IMR-90 (cell line): ENCODE measurements at regions not wholly inside any gene's neighbourhood (a gene's known extent, or its start where the extent isn't known, plus 50 kb on each side); places are given as distances from the start of the nearest gene placed in this dataset.

Source experiments
- ATAC-seq: fragments of 200-7000 bp; cut with Tn5 transposase; 2 replicates; pipeline ENCODE4 v1.9.1; 2020; ENCODE audit warnings: low read depth, mild to moderate bottlenecking, moderate library complexity
- BruUV-seq: library from RNA; stranded (reverse); fragments of 400-500 nt; replicated peaks from 2 replicates; lab custom pipeline; 2021; lab: Mats Ljungman, UMichigan
- CTCF ChIA-PET: fragments of 300-600 bp; formaldehyde crosslinking; extraction: SDS; loops from one replicate; lab custom pipeline; 2021; ENCODE audit warnings: antibody characterized with exemption; lab: Yijun Ruan, JAX
- POLR2A ChIA-PET: fragments of 300-600 bp; sonication (Branson Sonifier 250); formaldehyde crosslinking; loops from one replicate; lab custom pipeline; 2022; ENCODE audit warnings: antibody characterized with exemption; ENCODE audit not compliant: unreplicated experiment; lab: Charles Lee
- DNase-seq: peaks from one replicate; pipeline ENCODE4 v3.0.0; 2013
- H2AFZ ChIP-seq: replicated peaks from 2 replicates; pipeline ENCODE3; 2013; ENCODE audit warnings: low read length, mild to moderate bottlenecking; ENCODE audit not compliant: poor library complexity
- H2AK5ac ChIP-seq: 2 replicates; pipeline ENCODE4 v1.6.1; 2013; ENCODE audit warnings: low read depth, low read length, inconsistent platforms
- H2AK9ac ChIP-seq: replicated peaks from 2 replicates; pipeline ENCODE3; 2013; ENCODE audit warnings: mild to moderate bottlenecking, low read depth, low read length, moderate library complexity; ENCODE audit not compliant: poor library complexity
- H2BK120ac ChIP-seq: 2 replicates; pipeline ENCODE4 v1.6.1; 2013; ENCODE audit warnings: low read depth, low read length, inconsistent platforms
- H2BK15ac ChIP-seq: 3 replicates; pipeline ENCODE4 v1.6.1; 2013; ENCODE audit warnings: low read depth, low read length, inconsistent platforms
- H2BK20ac ChIP-seq: 2 replicates; pipeline ENCODE4 v1.6.1; 2013; ENCODE audit warnings: low read depth, mild to moderate bottlenecking, inconsistent platforms, low read length, moderate library complexity
- H2BK5ac ChIP-seq: 2 replicates; pipeline ENCODE4 v1.6.1; 2013; ENCODE audit warnings: mild to moderate bottlenecking, low read depth, low read length, inconsistent platforms; ENCODE audit not compliant: poor library complexity, severe bottlenecking
- H3K14ac ChIP-seq: replicated peaks from 2 replicates; pipeline ENCODE4 v1.6.1; 2013; ENCODE audit warnings: low read depth, low read length, inconsistent platforms
- H3K18ac ChIP-seq: 2 replicates; pipeline ENCODE4 v1.6.1; 2013; ENCODE audit warnings: low read depth, low read length, control low read depth
- H3K23ac ChIP-seq: 2 replicates; pipeline ENCODE4 v1.6.1; 2013; ENCODE audit warnings: low read depth, low read length, inconsistent platforms
- H3K27ac ChIP-seq: 2 replicates; pipeline ENCODE4 v1.5.1; 2013; ENCODE audit warnings: mild to moderate bottlenecking, control low read depth, low read length; ENCODE audit not compliant: insufficient read depth
- H3K27me3 ChIP-seq: 2 replicates; pipeline ENCODE4 v1.6.1; 2013; ENCODE audit warnings: low read length; ENCODE audit not compliant: control insufficient read depth, insufficient read depth
- H3K36me3 ChIP-seq: 2 replicates; pipeline ENCODE4 v1.6.1; 2013; ENCODE audit warnings: low read length, mixed read lengths; ENCODE audit not compliant: control insufficient read depth, insufficient read depth
- H3K4ac ChIP-seq: 2 replicates; pipeline ENCODE4 v1.6.1; 2013; ENCODE audit warnings: low read depth, low read length, inconsistent platforms
- H3K4me1 ChIP-seq: 2 replicates; pipeline ENCODE4 v1.6.1; 2013; ENCODE audit warnings: low read length, mixed read lengths; ENCODE audit not compliant: control insufficient read depth, insufficient read depth
- H3K4me2 ChIP-seq: 2 replicates; pipeline ENCODE4 v1.6.1; 2013; ENCODE audit warnings: low read depth, mild to moderate bottlenecking, control low read depth, low read length, moderate library complexity
- H3K4me3 ChIP-seq: 2 replicates; pipeline ENCODE4 v1.5.1; 2013; ENCODE audit warnings: low read depth, mild to moderate bottlenecking, control low read depth, low read length, moderate library complexity; ENCODE audit not compliant: insufficient read depth
- H3K56ac ChIP-seq: 2 replicates; pipeline ENCODE4 v1.6.1; 2013; ENCODE audit warnings: low read length, inconsistent platforms; ENCODE audit not compliant: insufficient read depth; ENCODE audit errors: extremely low read depth
- H3K79me1 ChIP-seq, 2 experiments: 2 replicates each; pipeline ENCODE4 v1.6.1; 2013; ENCODE audit warnings: low read length in 2 of 2, inconsistent platforms in 1 of 2, low read depth in 1 of 2
- H3K9ac ChIP-seq: 2 replicates; pipeline ENCODE4 v1.6.1; 2013; ENCODE audit warnings: low read depth, low read length, control low read depth
- H3K9me1 ChIP-seq: 2 replicates; pipeline ENCODE4 v1.6.1; 2013; ENCODE audit warnings: low read length, inconsistent platforms; ENCODE audit not compliant: insufficient read depth
- H3K9me3 ChIP-seq: 2 replicates; pipeline ENCODE4 v1.6.1; 2013; ENCODE audit warnings: low read length; ENCODE audit not compliant: control insufficient read depth, insufficient read depth
- H4K20me1 ChIP-seq: 2 replicates; pipeline ENCODE4 v1.6.1; 2013; ENCODE audit warnings: low read length, inconsistent platforms; ENCODE audit not compliant: insufficient read depth
- H4K5ac ChIP-seq: 2 replicates; pipeline ENCODE4 v1.6.1; 2013; ENCODE audit warnings: mild to moderate bottlenecking, low read depth, low read length, control low read depth
- H4K8ac ChIP-seq, 2 experiments: 2 replicates each; pipeline ENCODE4 v1.6.1; 2013; ENCODE audit warnings: low read depth in 2 of 2, low read length in 2 of 2, control low read depth in 1 of 2, inconsistent platforms in 1 of 2
- H4K91ac ChIP-seq: 2 replicates; pipeline ENCODE4 v1.6.1; 2013; ENCODE audit warnings: low read depth, low read length, inconsistent platforms; ENCODE audit not compliant: insufficient read depth
- CEBPB ChIP-seq: IDR thresholded peaks from 2 replicates; pipeline ENCODE4 v1.6.1; 2012; ENCODE audit warnings: low read depth, low read length, improper control_type of control experiment
- CHD1 ChIP-seq: IDR thresholded peaks from 2 replicates; pipeline ENCODE4 v1.6.1; 2012; ENCODE audit warnings: low read depth, low read length, improper control_type of control experiment
- MAFK ChIP-seq: IDR thresholded peaks from 2 replicates; pipeline ENCODE4 v1.6.1; 2012; ENCODE audit warnings: low read depth, low read length, improper control_type of control experiment
- MXI1 ChIP-seq: IDR thresholded peaks from 2 replicates; pipeline ENCODE4 v1.6.1; 2012; ENCODE audit warnings: low read depth, mild to moderate bottlenecking, low read length, moderate library complexity, borderline replicate concordance
- POLR2A ChIP-seq: IDR thresholded peaks from 2 replicates; pipeline ENCODE4 v1.6.1; 2012; ENCODE audit warnings: mild to moderate bottlenecking, low read depth, low read length
- RAD21 ChIP-seq: IDR thresholded peaks from 2 replicates; pipeline ENCODE4 v1.6.1; 2012; ENCODE audit warnings: low read length, improper control_type of control experiment
- RCOR1 ChIP-seq: IDR thresholded peaks from 2 replicates; pipeline ENCODE4 v1.6.1; 2012; ENCODE audit warnings: mild to moderate bottlenecking, low read length, improper control_type of control experiment; ENCODE audit not compliant: insufficient replicate concordance
- RFX5 ChIP-seq: IDR thresholded peaks from 2 replicates; pipeline ENCODE4 v1.8.0; 2012; ENCODE audit warnings: low read depth, mild to moderate bottlenecking, low read length, moderate library complexity
- SMC3 ChIP-seq: fragments of 150-350 bp; IDR thresholded peaks from 2 replicates; pipeline ENCODE4 v1.6.1; 2016; ENCODE audit warnings: low read depth, mild to moderate bottlenecking, antibody characterized with exemption, low read length, moderate library complexity
- WGBS, 2 experiments: methylation state at CpG; one replicate each; pipeline versions ENCODE4 v1.1.5 to v1.1.7; 2013; ENCODE audit warnings: missing lambda C conversion rate in 2 of 2; ENCODE audit not compliant: insufficient read length in 1 of 2; ENCODE audit errors: extremely low coverage in 2 of 2; 5-methylcytosine and 5-hydroxymethylcytosine counted together
- dilution Hi-C: fragments of 300-500 bp; cut with HindIII; formaldehyde crosslinking; loops from one replicate; pipeline ENCODE4 v1.14.3; 2018; ENCODE audit warnings: low sequenced_read_pairs; ENCODE audit not compliant: unreplicated experiment
- in situ Hi-C: fragments of 300-500 bp; cut with MboI; formaldehyde crosslinking; loops from 3 replicates; pipeline ENCODE4 v1.14.3; 2019; ENCODE audit warnings: low sequenced_read_pairs, inconsistent platforms, mixed read lengths
- intact Hi-C: fragments of 100-400 bp; cut with micrococcal nuclease; formaldehyde crosslinking; loops from 2 replicates; pipeline ENCODE4 v1.10.0; 2022
- TF ChIP-seq, protein P1 (sequence below): conservative IDR thresholded peaks from 2 replicates; pipeline ENCODE4 v1.5.1; 2012; ENCODE audit warnings: mild to moderate bottlenecking, low read depth, low read length, improper control_type of control experiment
- TF ChIP-seq, protein P2 (sequence below): fragments of 150-350 bp; IDR thresholded peaks from 2 replicates; pipeline ENCODE4 v1.6.1; 2016; ENCODE audit warnings: low read depth, mild to moderate bottlenecking, low read length, moderate library complexity, borderline replicate concordance
- TF ChIP-seq, protein P3 (sequence below): fragments of 150-350 bp; IDR thresholded peaks from 2 replicates; pipeline ENCODE4 v1.6.1; 2017; ENCODE audit warnings: mild to moderate bottlenecking, antibody characterized with exemption, low read length, low read depth

DNA sequence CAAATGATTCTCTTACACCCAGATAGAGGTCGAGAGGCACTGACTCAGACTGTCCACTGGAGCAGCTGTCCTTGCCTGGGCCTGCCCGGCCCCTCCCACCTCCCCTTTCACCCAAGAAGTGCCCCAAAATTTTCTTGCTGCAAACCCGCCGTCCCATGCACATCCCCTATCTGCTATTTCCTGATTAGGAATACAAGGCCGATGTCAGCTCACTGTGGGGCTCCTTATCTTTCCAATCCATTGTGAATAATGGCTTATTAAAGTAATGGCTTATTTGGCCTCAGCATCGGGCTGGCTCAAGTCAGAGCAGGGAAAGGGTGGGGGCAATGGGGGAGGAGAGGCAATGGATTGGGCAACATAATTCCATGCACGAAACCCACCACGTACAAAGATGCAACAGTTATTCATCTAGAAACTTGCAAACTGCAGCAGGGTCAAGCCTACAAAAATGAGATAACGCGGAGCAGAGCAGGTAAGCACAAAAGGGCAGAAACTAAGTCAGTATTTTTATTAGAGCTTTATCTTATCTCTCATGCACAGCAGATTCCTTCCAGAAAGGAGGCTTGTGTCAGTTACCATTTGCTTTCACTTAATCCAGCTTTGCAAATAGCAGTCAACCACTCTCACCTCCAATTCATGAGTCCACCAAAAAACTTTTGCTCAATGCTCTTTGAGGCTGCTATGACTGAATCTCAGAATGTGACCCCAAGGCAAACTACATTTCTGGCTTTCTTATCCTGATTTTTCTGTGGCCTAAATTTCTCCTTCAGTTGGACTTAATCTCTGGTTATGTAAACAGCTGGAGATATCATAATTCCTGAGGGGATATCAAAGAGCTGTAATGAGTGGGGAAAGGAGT is 138.2 kb upstream of the OSMR start:
- POLR2A ChIA-PET, result no interaction called here
- no peaks in the 10 kb centered on the region for H3K9me3 ChIP-seq

More for the DNA sequence above, 138.2 kb upstream of the OSMR start:
- no peaks in the 10 kb centered on the region for H3K4me1 ChIP-seq
- CTCF ChIA-PET, result interaction anchor here (1.3 kb wide), 1 partner anchor 266 kb away, joined by 4 read pairs; no protein-coding TSS in a partner anchor
- H2BK120ac ChIP-seq, result no peak overlapping the region
- H3K4ac ChIP-seq, result no peak overlapping the region
- no peak overlapping the region for H4K8ac ChIP-seq
- no peak for ATAC-seq
- no peak overlapping the region for H4K5ac ChIP-seq
- H2BK20ac ChIP-seq, result no peak overlapping the region
- no peaks in the 10 kb centered on the region for H3K79me1 ChIP-seq
- H3K18ac ChIP-seq, result no peak overlapping the region
- DNase-seq, result no peak
- no peak overlapping the region for H3K23ac ChIP-seq
- H3K27me3 ChIP-seq, result peaks cover 4% of the 10 kb centered on the region
- in situ Hi-C loops, result no loop called here
- dilution Hi-C loops, result no loop called here
- WGBS, 2 experiments, result 50% methylated on average over 2 of the region's 10 CpGs; no CpG with 5 or more reads in 1 of the 2 experiments
- no peak overlapping the region for H2AK9ac ChIP-seq
- intact Hi-C loops, result no loop called here
- H3K56ac ChIP-seq, result no peak overlapping the region
- H3K4me2 ChIP-seq, result no peak overlapping the region
- H2AK5ac ChIP-seq, result no peak overlapping the region
- no TSS peak for BruUV-seq
- H4K91ac ChIP-seq, result no peak overlapping the region
- H3K9me1 ChIP-seq, result no peaks in the 10 kb centered on the region
- no peak overlapping the region for H3K27ac ChIP-seq
- H3K4me3 ChIP-seq, result no peak overlapping the region
- H4K20me1 ChIP-seq, result no peaks in the 10 kb centered on the region
- TF ChIP-seq SMC3 (no peak), CHD1 (no peak), MAFK (no peak), POLR2A (no peak), MXI1 (no peak), RCOR1 (no peak), RAD21 (no peak), RFX5 (no peak), CEBPB (no peak)
- TF ChIP-seq, protein P1, sequence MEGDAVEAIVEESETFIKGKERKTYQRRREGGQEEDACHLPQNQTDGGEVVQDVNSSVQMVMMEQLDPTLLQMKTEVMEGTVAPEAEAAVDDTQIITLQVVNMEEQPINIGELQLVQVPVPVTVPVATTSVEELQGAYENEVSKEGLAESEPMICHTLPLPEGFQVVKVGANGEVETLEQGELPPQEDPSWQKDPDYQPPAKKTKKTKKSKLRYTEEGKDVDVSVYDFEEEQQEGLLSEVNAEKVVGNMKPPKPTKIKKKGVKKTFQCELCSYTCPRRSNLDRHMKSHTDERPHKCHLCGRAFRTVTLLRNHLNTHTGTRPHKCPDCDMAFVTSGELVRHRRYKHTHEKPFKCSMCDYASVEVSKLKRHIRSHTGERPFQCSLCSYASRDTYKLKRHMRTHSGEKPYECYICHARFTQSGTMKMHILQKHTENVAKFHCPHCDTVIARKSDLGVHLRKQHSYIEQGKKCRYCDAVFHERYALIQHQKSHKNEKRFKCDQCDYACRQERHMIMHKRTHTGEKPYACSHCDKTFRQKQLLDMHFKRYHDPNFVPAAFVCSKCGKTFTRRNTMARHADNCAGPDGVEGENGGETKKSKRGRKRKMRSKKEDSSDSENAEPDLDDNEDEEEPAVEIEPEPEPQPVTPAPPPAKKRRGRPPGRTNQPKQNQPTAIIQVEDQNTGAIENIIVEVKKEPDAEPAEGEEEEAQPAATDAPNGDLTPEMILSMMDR, result no peak
- TF ChIP-seq, protein P2, sequence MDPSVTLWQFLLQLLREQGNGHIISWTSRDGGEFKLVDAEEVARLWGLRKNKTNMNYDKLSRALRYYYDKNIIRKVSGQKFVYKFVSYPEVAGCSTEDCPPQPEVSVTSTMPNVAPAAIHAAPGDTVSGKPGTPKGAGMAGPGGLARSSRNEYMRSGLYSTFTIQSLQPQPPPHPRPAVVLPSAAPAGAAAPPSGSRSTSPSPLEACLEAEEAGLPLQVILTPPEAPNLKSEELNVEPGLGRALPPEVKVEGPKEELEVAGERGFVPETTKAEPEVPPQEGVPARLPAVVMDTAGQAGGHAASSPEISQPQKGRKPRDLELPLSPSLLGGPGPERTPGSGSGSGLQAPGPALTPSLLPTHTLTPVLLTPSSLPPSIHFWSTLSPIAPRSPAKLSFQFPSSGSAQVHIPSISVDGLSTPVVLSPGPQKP, result no peak
- TF ChIP-seq, protein P3, sequence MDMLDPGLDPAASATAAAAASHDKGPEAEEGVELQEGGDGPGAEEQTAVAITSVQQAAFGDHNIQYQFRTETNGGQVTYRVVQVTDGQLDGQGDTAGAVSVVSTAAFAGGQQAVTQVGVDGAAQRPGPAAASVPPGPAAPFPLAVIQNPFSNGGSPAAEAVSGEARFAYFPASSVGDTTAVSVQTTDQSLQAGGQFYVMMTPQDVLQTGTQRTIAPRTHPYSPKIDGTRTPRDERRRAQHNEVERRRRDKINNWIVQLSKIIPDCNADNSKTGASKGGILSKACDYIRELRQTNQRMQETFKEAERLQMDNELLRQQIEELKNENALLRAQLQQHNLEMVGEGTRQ, result no peak
- H2BK15ac ChIP-seq, result no peak overlapping the region
- no peak overlapping the region for H2BK5ac ChIP-seq
- H3K9ac ChIP-seq, result no peak overlapping the region
- no peak overlapping the region for H3K14ac ChIP-seq
- no peak overlapping the region for H2AFZ ChIP-seq
- H3K36me3 ChIP-seq, result no peaks in the 10 kb centered on the region
